ENCODE measurements at regions not wholly inside any gene's neighbourhood (a gene's known extent, or its start where the extent isn't known, plus 50 kb on each side); places are given as distances from the start of the nearest gene placed in this dataset.

- TF ChIP-seq SUZ12 (IDR thresholded peaks at IDR 0.05) (no peak), ARNT (IDR thresholded peaks at IDR 0.05) (no peak), TARDBP (IDR thresholded peaks at IDR 0.05) (no peak), SP1 (IDR thresholded peaks at IDR 0.05) (no peak), BHLHE40 (IDR thresholded peaks at IDR 0.05; ENCODE audit: borderline replicate concordance) (no peak), L3MBTL2 (conservative IDR thresholded peaks at IDR 0.05) (no peak)
Measured at GRCh38 chr18:77851802-77852201, 602.2 kb downstream of the GALR1 start.
